ENCODE measurements at regions not wholly inside any gene's neighbourhood (a gene's known extent, or its start where the extent isn't known, plus 50 kb on each side); places are given as distances from the start of the nearest gene placed in this dataset.

GRCh38 chr3:82058809-82059208 is 297.4 kb upstream of the GBE1 start (continued):
- no peak for TF ChIP-seq ISL1 (CRISPR knock-in tag; IDR thresholded peaks at IDR 0.05)
- no peak for TF ChIP-seq SNAI2 (CRISPR knock-in tag; IDR thresholded peaks at IDR 0.05)
- no peak for TF ChIP-seq RARB (CRISPR knock-in tag; IDR thresholded peaks at IDR 0.05)
- TF ChIP-seq ZNF70 (CRISPR knock-in tag; IDR thresholded peaks at IDR 0.05) = no peak
- TF ChIP-seq CSRNP3 (CRISPR knock-in tag; IDR thresholded peaks at IDR 0.05) = no peak
- no peak for TF ChIP-seq ZNF565 (CRISPR knock-in tag; conservative IDR thresholded peaks at IDR 0.05; ENCODE audit: low read depth)
- TF ChIP-seq ZNF8 (CRISPR knock-in tag; IDR thresholded peaks at IDR 0.05) = no peak
- TF ChIP-seq TCF4 (CRISPR knock-in tag; IDR thresholded peaks at IDR 0.05; ENCODE audit: borderline replicate concordance) = no peak
- no peak for TF ChIP-seq ESRRG (CRISPR knock-in tag; IDR thresholded peaks at IDR 0.05)
- no peak for TF ChIP-seq TOX (CRISPR knock-in tag; IDR thresholded peaks at IDR 0.05; ENCODE audit: borderline replicate concordance)

GRCh38 chr3:82055792-82056191 is 294.3 kb upstream of the GBE1 start:
- TF ChIP-seq OSR1 (CRISPR knock-in tag; IDR thresholded peaks at IDR 0.05) = no peak
- TF ChIP-seq ISL1 (CRISPR knock-in tag; IDR thresholded peaks at IDR 0.05) = 0 out of 2 replicates have a peak, but pooled peaks have one; percentile 10
- peak; percentile 71 for ATAC-seq

- no peak for ATAC-seq
- TF ChIP-seq POU6F1 (CRISPR knock-in tag; IDR thresholded peaks at IDR 0.05; ENCODE audit: borderline replicate concordance, low read depth) (no peak), CSDC2 (CRISPR knock-in tag; IDR thresholded peaks at IDR 0.05) (no peak), PPARA (CRISPR knock-in tag; IDR thresholded peaks at IDR 0.05; ENCODE audit: borderline replicate concordance) (no peak)
Measured at GRCh38 chr3:82054849-82055248, 293.4 kb upstream of the GBE1 start.

GRCh38 chr3:82053236-82053635 is 291.8 kb upstream of the GBE1 start:
- TF ChIP-seq ESRRG (CRISPR knock-in tag; IDR thresholded peaks at IDR 0.05) = no peak
- no peak for TF ChIP-seq CSDC2 (CRISPR knock-in tag; IDR thresholded peaks at IDR 0.05)
- TF ChIP-seq PPARA (CRISPR knock-in tag; IDR thresholded peaks at IDR 0.05; ENCODE audit: borderline replicate concordance) = no peak
- no peak for TF ChIP-seq TSHZ2 (CRISPR knock-in tag; IDR thresholded peaks at IDR 0.05)
- no peak for TF ChIP-seq PATZ1 (CRISPR knock-in tag; IDR thresholded peaks at IDR 0.05; ENCODE audit: borderline replicate concordance)
- no peak for TF ChIP-seq BACH2 (CRISPR knock-in tag; IDR thresholded peaks at IDR 0.05; ENCODE audit: borderline replicate concordance)
- TF ChIP-seq ZNF565 (CRISPR knock-in tag; conservative IDR thresholded peaks at IDR 0.05; ENCODE audit: low read depth) = no peak
- no peak for TF ChIP-seq POU6F1 (CRISPR knock-in tag; IDR thresholded peaks at IDR 0.05; ENCODE audit: borderline replicate concordance, low read depth)
- TF ChIP-seq ZFP30 (CRISPR knock-in tag; IDR thresholded peaks at IDR 0.05) = no peak
- no peak for TF ChIP-seq GLIS3 (CRISPR knock-in tag; IDR thresholded peaks at IDR 0.05)
- no peak for TF ChIP-seq ZFP3 (CRISPR knock-in tag; IDR thresholded peaks at IDR 0.05)
- TF ChIP-seq ZC3H10 (CRISPR knock-in tag; IDR thresholded peaks at IDR 0.05) = no peak
- no peak for TF ChIP-seq CSRNP3 (CRISPR knock-in tag; IDR thresholded peaks at IDR 0.05)
- no peak for TF ChIP-seq ISL1 (CRISPR knock-in tag; IDR thresholded peaks at IDR 0.05)
- no peak for ATAC-seq
